ENCODE measurements at regions not wholly inside any gene's neighbourhood (a gene's known extent, or its start where the extent isn't known, plus 50 kb on each side); places are given as distances from the start of the nearest gene placed in this dataset.

GRCh38 chr5:96283589-96283988, 149.5 kb downstream of the PCSK1 start:
- TF ChIP-seq CTCF (IDR thresholded peaks at IDR 0.05), result no peak
- H3K27me3 ChIP-seq (ENCODE audit: control insufficient read depth, insufficient read depth, low read length), result no peaks in the 10 kb centered on the region
- no peak overlapping the region for H3K27ac ChIP-seq
- H3K9ac ChIP-seq, result no peak overlapping the region
- no peaks in the 10 kb centered on the region for H3K4me1 ChIP-seq
- H3K79me2 ChIP-seq, result no peaks in the 10 kb centered on the region
- no peak overlapping the region for H2AFZ ChIP-seq
- no peak overlapping the region for H3K4me2 ChIP-seq (ENCODE audit: low read length)
- H3K9me3 ChIP-seq (ENCODE audit: control insufficient read depth, low read length), result no peaks in the 10 kb centered on the region
- H3K4me3 ChIP-seq (ENCODE audit: low read depth, low read length), result no peak overlapping the region
- no peaks in the 10 kb centered on the region for H3K36me3 ChIP-seq (ENCODE audit: control insufficient read depth, insufficient read depth, low read length)

- Histone ChIP-seq H3K9ac (no peak overlapping the region), H3K79me2 (no peaks in the 10 kb centered on the region), H3K36me3 (ENCODE audit: control insufficient read depth, insufficient read depth, low read length) (no peaks in the 10 kb centered on the region), H3K4me2 (ENCODE audit: low read length) (no peak overlapping the region), H3K4me1 (no peaks in the 10 kb centered on the region), H3K4me3 (ENCODE audit: low read depth, low read length) (no peak overlapping the region), H3K9me3 (ENCODE audit: control insufficient read depth, low read length) (no peaks in the 10 kb centered on the region), H3K27me3 (ENCODE audit: control insufficient read depth, insufficient read depth, low read length) (no peaks in the 10 kb centered on the region), H2AFZ (no peak overlapping the region), H3K27ac (no peak overlapping the region)
- no peak for TF ChIP-seq CTCF (IDR thresholded peaks at IDR 0.05)
Observed at GRCh38 chr5:96282020-96282419, 151.0 kb downstream of the PCSK1 start.

GRCh38 chr5:96280946-96281393, 152.1 kb downstream of the PCSK1 start:
- TF ChIP-seq CTCF (IDR thresholded peaks at IDR 0.05), result no peak
- Histone ChIP-seq H2AFZ (no peak overlapping the region), H3K27ac (no peak overlapping the region), H3K79me2 (no peaks in the 10 kb centered on the region), H3K4me3 (ENCODE audit: low read depth, low read length) (no peak overlapping the region), H3K9ac (no peak overlapping the region), H3K4me2 (ENCODE audit: low read length) (no peak overlapping the region), H3K36me3 (ENCODE audit: control insufficient read depth, insufficient read depth, low read length) (no peaks in the 10 kb centered on the region), H3K27me3 (ENCODE audit: control insufficient read depth, insufficient read depth, low read length) (no peaks in the 10 kb centered on the region), H3K9me3 (ENCODE audit: control insufficient read depth, low read length) (no peaks in the 10 kb centered on the region), H3K4me1 (no peaks in the 10 kb centered on the region)

- Histone ChIP-seq H3K4me3 (ENCODE audit: low read depth, low read length) (no peak overlapping the region), H3K9ac (no peak overlapping the region), H3K4me2 (ENCODE audit: low read length) (no peak overlapping the region), H3K27me3 (ENCODE audit: control insufficient read depth, insufficient read depth, low read length) (no peaks in the 10 kb centered on the region), H3K79me2 (no peaks in the 10 kb centered on the region), H3K9me3 (ENCODE audit: control insufficient read depth, low read length) (no peaks in the 10 kb centered on the region), H3K4me1 (no peaks in the 10 kb centered on the region), H3K27ac (no peak overlapping the region), H2AFZ (no peak overlapping the region), H3K36me3 (ENCODE audit: control insufficient read depth, insufficient read depth, low read length) (no peaks in the 10 kb centered on the region)
- TF ChIP-seq CTCF (IDR thresholded peaks at IDR 0.05), result no peak
Observed at GRCh38 chr5:96279801-96280542, 153.1 kb downstream of the PCSK1 start.

GRCh38 chr5:96278981-96279380, 154.1 kb downstream of the PCSK1 start:
- Histone ChIP-seq H3K36me3 (ENCODE audit: control insufficient read depth, insufficient read depth, low read length) (no peaks in the 10 kb centered on the region), H3K9ac (no peak overlapping the region), H3K27me3 (ENCODE audit: control insufficient read depth, insufficient read depth, low read length) (no peaks in the 10 kb centered on the region), H3K27ac (no peak overlapping the region), H2AFZ (no peak overlapping the region), H3K9me3 (ENCODE audit: control insufficient read depth, low read length) (no peaks in the 10 kb centered on the region), H3K4me1 (no peaks in the 10 kb centered on the region), H3K79me2 (no peaks in the 10 kb centered on the region), H3K4me3 (ENCODE audit: low read depth, low read length) (no peak overlapping the region), H3K4me2 (ENCODE audit: low read length) (no peak overlapping the region)
- no peak for TF ChIP-seq CTCF (IDR thresholded peaks at IDR 0.05)

All from parathyroid adenoma (tissue), 2 donors.